ENCODE measurements at regions not wholly inside any gene's neighbourhood (a gene's known extent, or its start where the extent isn't known, plus 50 kb on each side); places are given as distances from the start of the nearest gene placed in this dataset.
A peak's percentile ranks its signal among the peaks of the same experiment; 100 is the strongest.
"Not testable (repeated sequence)": the region's sequence is repeated elsewhere in the genome, so short reads cannot be mapped to it uniquely, and the experiment has no call there.

DNA sequence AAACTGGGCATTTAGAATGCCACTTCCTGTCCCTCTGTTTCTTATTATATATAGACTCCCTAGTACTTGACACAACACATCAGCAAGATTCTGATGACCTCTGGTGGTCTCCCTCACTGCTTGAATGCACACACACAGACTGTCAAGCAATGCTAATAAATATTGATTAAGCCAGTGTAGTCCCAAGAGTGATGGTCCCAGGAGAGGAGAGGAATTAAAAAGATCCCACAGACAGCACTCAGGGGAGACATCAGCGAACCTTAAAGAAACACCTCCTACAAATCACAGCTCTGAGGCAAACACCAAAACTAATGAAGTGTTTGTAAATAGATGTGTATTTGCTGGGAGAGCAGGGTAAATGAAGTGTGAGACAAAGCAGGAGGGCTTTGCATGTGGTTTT lies 1291.2 kb downstream of the XPNPEP1 start:
- peak overlapping the region; percentile 71 for H3K4me2 ChIP-seq
- no peak overlapping the region for H3K4me3 ChIP-seq
- H3K27me3 ChIP-seq = no peaks in the 10 kb centered on the region
- H3K9ac ChIP-seq = no peak overlapping the region
- no peaks in the 10 kb centered on the region for H3K36me3 ChIP-seq
- no peaks in the 10 kb centered on the region for H4K20me1 ChIP-seq
- H3K27ac ChIP-seq = peak overlapping the region; percentile 65; the same call in 1 of the 2 replicates
- no peak for TF ChIP-seq Cebpa-rat (IDR thresholded peaks at IDR 0.05)
- H3K9me3 ChIP-seq = no peaks in the 10 kb centered on the region
- H3K4me1 ChIP-seq = peaks cover 39% of the 10 kb centered on the region

DNA sequence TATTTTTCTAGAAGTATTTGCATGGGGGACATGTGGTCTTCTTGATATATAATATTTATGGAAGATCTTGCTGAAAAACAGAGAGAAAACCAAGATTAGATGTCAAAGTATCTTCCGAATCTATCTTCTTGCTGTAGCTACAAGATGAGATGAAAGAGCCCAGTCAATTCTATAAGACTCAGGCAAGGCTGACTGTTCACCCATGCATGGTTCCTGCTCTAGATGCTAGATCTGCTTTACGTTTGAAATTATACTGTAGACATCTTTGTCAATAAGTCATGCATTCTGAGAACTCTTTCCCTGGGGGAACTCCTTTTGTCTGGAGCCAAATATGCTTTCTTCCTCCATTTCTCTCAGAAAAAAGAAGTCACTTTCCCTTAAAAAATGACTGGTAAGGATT lies 1292.0 kb downstream of the XPNPEP1 start:
- H3K4me3 ChIP-seq = no peak overlapping the region; the same call in 1 of the 2 replicates
- H3K9me3 ChIP-seq = no peaks in the 10 kb centered on the region
- peak overlapping the region; percentile 65 for H3K27ac ChIP-seq
- H3K4me2 ChIP-seq = peak overlapping the region; percentile 71
- no peaks in the 10 kb centered on the region for H3K36me3 ChIP-seq
- no peak for TF ChIP-seq Cebpa-rat (IDR thresholded peaks at IDR 0.05)
- peaks cover 39% of the 10 kb centered on the region for H3K4me1 ChIP-seq
- H3K27me3 ChIP-seq = no peaks in the 10 kb centered on the region
- H3K9ac ChIP-seq = no peak overlapping the region
- no peaks in the 10 kb centered on the region for H4K20me1 ChIP-seq

DNA sequence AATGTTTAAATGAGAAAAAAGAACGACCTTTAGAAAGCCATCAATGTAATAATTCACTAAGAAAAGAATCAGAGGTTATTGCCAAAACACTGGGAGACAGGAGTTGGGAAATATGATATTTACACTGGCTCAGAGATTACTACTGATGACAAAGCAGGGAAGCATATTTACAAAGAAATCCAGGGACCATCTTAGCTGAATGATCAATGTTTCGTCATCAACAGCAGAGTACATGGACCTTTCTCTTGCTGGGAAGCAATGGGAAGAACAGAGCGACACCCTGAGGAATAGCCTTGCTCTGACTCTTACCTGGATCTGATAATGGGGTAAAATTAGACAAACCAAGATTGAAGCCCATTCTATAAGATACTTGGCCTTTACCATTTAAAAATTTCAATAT lies 1293.5 kb downstream of the XPNPEP1 start:
- Histone ChIP-seq H4K20me1 (no peaks in the 10 kb centered on the region), H3K4me1 (peaks cover 39% of the 10 kb centered on the region), H3K4me3 (no peak overlapping the region), H3K27me3 (no peaks in the 10 kb centered on the region), H3K9me3 (no peaks in the 10 kb centered on the region), H3K4me2 (peak overlapping the region; percentile 71), H3K9ac (no peak overlapping the region), H3K27ac (no peak overlapping the region), H3K36me3 (no peaks in the 10 kb centered on the region)
- no peak for TF ChIP-seq Cebpa-rat (IDR thresholded peaks at IDR 0.05)

DNA sequence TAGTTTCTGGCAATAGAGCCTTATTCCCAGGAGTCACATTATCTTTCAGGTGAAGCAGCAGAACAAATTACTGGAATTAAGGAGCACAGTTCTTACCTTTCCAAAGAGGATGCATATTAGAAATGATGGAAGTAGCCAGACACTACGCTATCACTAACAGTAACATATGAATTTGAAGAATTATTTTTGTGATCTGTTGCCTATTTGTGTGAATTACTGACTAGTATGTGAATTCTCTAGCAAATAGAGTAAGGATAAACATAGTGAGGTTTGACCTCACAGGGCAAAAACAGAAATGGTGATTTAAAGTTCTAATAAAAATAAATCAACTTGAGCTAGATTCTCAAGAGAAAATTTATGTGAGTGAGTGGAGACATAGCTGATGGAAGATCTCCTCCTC lies 1299.3 kb downstream of the XPNPEP1 start:
- Histone ChIP-seq H4K20me1 (no peaks in the 10 kb centered on the region), H3K4me1 (no peaks in the 10 kb centered on the region), H3K27ac (no peak overlapping the region), H3K27me3 (no peaks in the 10 kb centered on the region), H3K9ac (no peak overlapping the region), H3K36me3 (no peaks in the 10 kb centered on the region), H3K4me2 (no peak overlapping the region), H3K4me3 (no peak overlapping the region), H3K9me3 (no peaks in the 10 kb centered on the region)
- TF ChIP-seq Cebpa-rat (IDR thresholded peaks at IDR 0.05) = no peak

DNA sequence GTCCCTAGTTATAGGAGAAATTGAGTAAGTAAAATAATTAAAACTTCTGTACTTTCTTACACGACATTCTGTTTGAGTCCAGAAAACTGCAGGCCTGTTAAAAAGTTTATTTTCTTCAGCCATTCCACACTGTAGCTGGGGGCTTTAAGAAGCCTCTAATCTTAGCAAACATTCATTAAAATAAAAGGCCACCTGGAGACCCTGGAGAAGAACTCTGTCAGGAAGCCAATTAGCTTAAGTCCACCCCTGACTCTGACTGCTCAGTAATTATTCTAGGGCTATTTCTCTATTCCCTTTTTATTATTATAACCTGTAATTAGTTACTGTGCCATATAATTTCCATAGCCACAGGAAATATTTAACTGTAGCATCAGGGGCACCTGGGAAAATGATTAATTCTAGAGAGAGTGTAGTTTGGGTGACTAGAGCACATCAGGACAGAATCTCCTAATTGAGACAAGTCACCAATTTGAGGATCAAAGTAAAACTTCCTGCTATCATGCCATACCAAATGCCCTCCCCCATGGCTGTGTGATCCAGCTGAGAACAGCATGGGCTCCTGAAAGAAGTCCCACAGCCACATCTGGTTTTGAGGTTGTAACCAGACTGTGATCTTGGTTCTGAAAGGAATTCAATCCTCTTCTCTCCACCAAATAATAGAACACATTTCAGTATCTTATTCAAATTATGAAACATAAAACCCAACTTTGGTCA lies 1302.3 kb downstream of the XPNPEP1 start:
- H3K27ac ChIP-seq = no peak overlapping the region
- no peaks in the 10 kb centered on the region for H3K36me3 ChIP-seq
- TF ChIP-seq Cebpa-rat (IDR thresholded peaks at IDR 0.05) = no peak
- H3K4me3 ChIP-seq = no peak overlapping the region
- no peaks in the 10 kb centered on the region for H3K9me3 ChIP-seq
- no peak overlapping the region for H3K4me2 ChIP-seq
- H3K9ac ChIP-seq = no peak overlapping the region
- H3K27me3 ChIP-seq = no peaks in the 10 kb centered on the region
- H4K20me1 ChIP-seq = no peaks in the 10 kb centered on the region
- H3K4me1 ChIP-seq = no peaks in the 10 kb centered on the region

DNA sequence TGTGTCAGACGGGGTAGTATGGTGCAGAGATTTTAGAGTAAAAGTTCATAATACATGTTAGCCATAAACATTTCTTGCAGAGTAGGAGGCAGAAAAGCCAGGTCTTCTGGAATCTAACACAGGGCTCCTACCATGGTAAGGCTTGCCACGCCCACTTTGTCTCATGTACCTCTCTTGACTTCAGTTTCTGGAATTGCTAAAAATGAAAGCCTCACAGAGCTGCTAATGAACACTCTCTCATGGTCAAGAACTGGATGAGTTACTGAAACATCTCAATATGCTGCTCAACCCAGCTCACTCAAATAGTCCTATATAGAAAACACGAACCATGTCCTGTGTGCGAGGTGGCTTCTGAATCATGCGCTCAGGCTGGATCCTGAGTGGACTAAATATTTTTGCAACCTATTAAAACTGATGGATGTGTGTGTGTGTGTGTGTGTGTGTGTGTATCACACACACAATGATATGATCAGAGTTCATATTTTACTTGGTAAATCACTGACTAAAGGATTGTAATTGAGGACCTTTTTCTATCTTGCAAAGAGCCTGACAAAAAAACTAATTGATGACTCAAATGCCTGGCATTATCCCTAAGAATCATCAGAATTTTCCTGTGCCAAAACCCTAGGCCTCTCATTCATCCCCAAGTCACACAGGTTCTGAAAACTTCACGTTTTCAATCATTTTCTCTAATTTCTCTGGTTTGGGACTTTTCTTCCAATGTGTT lies 1306.6 kb downstream of the XPNPEP1 start:
- no peaks in the 10 kb centered on the region for H4K20me1 ChIP-seq
- H3K9ac ChIP-seq = no peak overlapping the region
- H3K9me3 ChIP-seq = no peaks in the 10 kb centered on the region
- no peak for TF ChIP-seq Cebpa-rat (IDR thresholded peaks at IDR 0.05)
- H3K4me3 ChIP-seq = no peak overlapping the region
- H3K4me2 ChIP-seq = no peak overlapping the region
- H3K27me3 ChIP-seq = no peaks in the 10 kb centered on the region
- no peaks in the 10 kb centered on the region for H3K4me1 ChIP-seq
- H3K27ac ChIP-seq = no peak overlapping the region
- no peaks in the 10 kb centered on the region for H3K36me3 ChIP-seq

DNA sequence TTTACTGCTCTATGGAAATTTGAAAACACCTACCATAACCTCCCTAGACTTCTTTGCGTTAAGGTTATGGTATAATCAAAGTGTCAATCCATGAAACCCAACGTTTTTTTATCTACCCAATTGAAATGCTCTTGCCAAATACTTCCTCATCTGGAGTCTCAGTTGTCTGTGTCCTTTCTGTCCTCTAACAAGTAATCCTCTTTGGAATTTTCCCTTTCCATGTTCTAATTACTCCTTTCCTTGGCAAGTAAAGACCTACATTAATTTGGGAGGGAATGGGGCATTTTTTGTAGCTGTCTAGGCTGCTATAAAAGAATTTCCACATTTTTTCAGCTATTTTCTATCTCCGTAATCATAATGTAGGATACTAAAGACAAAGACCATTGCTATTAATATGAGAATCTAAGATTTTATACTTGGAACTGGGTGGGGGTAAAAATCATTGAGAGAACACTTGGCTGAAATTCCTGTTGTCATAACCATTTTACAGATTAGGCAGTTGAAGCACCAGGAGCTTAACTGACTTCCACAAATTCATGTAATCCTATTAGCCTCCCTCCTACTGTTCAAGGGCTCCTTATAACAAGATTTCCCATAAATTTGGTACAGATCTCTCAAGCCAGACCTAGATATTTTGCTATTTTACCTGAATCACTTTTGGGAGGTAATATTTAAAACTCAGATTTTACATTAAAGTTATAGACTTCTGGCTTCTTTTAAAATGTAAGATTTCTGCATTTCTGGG lies 1307.6 kb downstream of the XPNPEP1 start:
- H4K20me1 ChIP-seq = no peaks in the 10 kb centered on the region
- no peaks in the 10 kb centered on the region for H3K36me3 ChIP-seq
- H3K9me3 ChIP-seq = no peaks in the 10 kb centered on the region
- no peaks in the 10 kb centered on the region for H3K4me1 ChIP-seq
- H3K9ac ChIP-seq = no peak overlapping the region
- H3K27me3 ChIP-seq = no peaks in the 10 kb centered on the region
- TF ChIP-seq Cebpa-rat (IDR thresholded peaks at IDR 0.05) = no peak
- no peak overlapping the region for H3K4me3 ChIP-seq
- H3K27ac ChIP-seq = no peak overlapping the region
- H3K4me2 ChIP-seq = no peak overlapping the region

DNA sequence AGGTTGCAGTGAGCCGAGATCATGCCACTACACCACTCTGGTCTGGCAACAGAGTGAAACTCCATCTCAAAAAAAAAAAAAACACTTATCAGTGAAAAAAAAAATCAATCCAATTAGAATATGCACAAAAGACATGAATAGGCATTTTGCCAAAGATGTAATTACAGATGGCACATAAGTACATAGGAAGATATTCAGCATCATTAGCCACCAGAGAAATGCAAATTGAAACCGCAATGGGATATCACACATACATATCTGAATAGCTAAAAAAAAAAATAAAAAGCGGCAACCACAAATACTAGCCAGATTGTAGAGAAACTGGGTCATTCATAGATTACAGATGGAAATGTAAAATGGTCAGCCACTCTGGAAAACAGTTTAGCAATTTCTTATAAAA lies 1310.8 kb downstream of the XPNPEP1 start:
- Histone ChIP-seq H3K4me1 (no peaks in the 10 kb centered on the region), H3K4me2 (no peak overlapping the region), H3K4me3 (no peak overlapping the region), H3K36me3 (no peaks in the 10 kb centered on the region), H3K9ac (no peak overlapping the region), H3K27me3 (no peaks in the 10 kb centered on the region), H3K27ac (no peak overlapping the region), H4K20me1 (no peaks in the 10 kb centered on the region), H3K9me3 (no peaks in the 10 kb centered on the region; the same call in 1 of the 2 replicates)
- TF ChIP-seq Cebpa-rat (IDR thresholded peaks at IDR 0.05) = no peak

DNA sequence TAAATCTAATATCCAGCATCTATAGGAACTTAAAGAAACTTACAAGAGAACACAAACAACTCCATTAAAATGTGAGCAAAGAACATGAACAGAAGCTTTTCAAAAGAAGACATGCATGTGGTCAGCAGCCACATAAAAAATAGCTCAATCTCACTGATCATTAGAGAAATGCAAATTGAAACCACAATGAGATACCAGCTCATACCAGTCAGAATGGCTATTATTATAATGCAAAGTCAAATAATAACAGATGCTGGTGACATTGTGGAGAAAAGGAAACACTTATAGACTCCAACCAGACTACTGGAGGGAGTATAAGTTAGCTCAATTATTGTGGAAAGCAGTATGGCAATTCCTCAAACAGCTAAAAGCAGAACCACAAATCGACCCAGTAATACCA lies 1314.5 kb downstream of the XPNPEP1 start:
- no peaks in the 10 kb centered on the region; the same call in 1 of the 2 replicates for H3K9me3 ChIP-seq
- H3K36me3 ChIP-seq = no peaks in the 10 kb centered on the region
- H3K27ac ChIP-seq = no peak overlapping the region
- no peak overlapping the region for H3K4me2 ChIP-seq
- no peaks in the 10 kb centered on the region for H3K4me1 ChIP-seq
- no peak overlapping the region for H3K9ac ChIP-seq
- TF ChIP-seq Cebpa-rat (IDR thresholded peaks at IDR 0.05) = no peak
- no peak overlapping the region for H3K4me3 ChIP-seq
- H4K20me1 ChIP-seq = no peaks in the 10 kb centered on the region
- H3K27me3 ChIP-seq = no peaks in the 10 kb centered on the region

DNA sequence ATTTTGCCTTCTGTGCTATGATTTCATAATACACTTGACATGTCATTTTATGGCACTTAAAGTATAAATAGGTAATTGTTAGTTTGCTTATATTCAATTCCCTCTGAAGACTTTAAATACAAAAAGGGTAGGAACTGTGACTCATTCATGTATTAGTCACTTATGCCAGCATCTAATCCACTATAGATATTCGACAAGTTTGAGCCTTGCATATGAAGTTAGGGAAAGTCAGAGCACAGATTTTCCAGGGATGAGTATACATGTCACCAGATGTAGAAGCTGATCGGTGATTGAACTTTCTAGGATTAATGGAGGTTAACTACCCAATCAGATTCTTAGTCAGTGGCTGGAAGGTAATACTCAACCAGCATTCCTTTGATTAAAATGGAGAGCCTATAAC lies 1321.5 kb downstream of the XPNPEP1 start:
- no peaks in the 10 kb centered on the region for H3K36me3 ChIP-seq
- H3K4me2 ChIP-seq = no peak overlapping the region
- H3K9me3 ChIP-seq = no peaks in the 10 kb centered on the region
- no peaks in the 10 kb centered on the region for H3K27me3 ChIP-seq
- no peaks in the 10 kb centered on the region for H4K20me1 ChIP-seq
- no peak for TF ChIP-seq Cebpa-rat (IDR thresholded peaks at IDR 0.05)
- no peak overlapping the region for H3K4me3 ChIP-seq
- no peak overlapping the region for H3K27ac ChIP-seq
- no peaks in the 10 kb centered on the region for H3K4me1 ChIP-seq
- H3K9ac ChIP-seq = no peak overlapping the region

DNA sequence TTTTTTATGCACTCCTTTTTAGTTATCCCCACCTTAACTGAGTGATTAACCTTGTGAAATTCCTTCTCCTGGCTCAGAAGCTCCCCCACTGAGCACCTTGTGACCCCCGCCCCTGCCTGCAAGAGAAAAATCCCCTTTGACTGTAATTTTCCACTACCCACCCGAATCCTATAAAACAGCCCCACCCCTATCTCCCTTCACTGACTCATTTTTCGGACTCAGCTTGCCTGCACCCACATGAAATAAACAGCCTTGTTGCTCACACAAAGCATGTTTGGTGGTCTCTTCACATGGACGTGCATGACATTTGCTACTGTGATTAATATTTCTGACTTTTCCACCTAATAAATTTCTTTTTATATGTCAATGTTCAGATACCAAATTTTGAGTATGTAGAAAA lies 1322.8 kb downstream of the XPNPEP1 start:
- H3K4me3 ChIP-seq, H3K4me1 ChIP-seq, H3K9ac ChIP-seq, H3K4me2 ChIP-seq, H3K27ac ChIP-seq, H3K36me3 ChIP-seq, H4K20me1 ChIP-seq, H3K27me3 ChIP-seq, H3K9me3 ChIP-seq: not testable (repeated sequence)

DNA sequence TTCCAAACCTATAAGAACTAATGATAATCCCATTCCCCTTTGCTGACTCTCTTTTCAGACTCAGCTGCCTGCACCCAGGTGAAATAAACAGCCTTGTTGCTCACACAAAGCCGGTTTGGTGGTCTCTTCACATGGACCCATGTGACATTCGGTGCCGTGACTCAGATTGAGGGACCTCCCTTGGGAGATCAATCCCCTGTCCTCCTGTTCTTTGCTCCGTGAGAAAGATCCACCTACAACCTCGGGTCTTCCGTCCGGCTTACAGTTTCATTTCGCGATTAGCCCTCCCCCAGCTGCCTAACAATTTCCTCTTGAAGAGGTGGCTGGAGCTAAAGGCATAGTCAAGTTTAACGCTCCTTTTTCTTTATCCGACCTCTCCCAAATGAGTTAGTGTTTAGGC lies 1324.0 kb downstream of the XPNPEP1 start:
- H3K4me3 ChIP-seq, H3K36me3 ChIP-seq, H3K9me3 ChIP-seq, H3K9ac ChIP-seq, H3K4me2 ChIP-seq, H4K20me1 ChIP-seq, H3K27me3 ChIP-seq, H3K27ac ChIP-seq: not testable (repeated sequence)
- peaks cover 12% of the 10 kb centered on the region for H3K4me1 ChIP-seq
